ENCODE measurements at regions not wholly inside any gene's neighbourhood (a gene's known extent, or its start where the extent isn't known, plus 50 kb on each side); places are given as distances from the start of the nearest gene placed in this dataset.

GRCh38 chr17:79509008-79509407, 101.8 kb downstream of the RBFOX3 start:
- H3K4me1 ChIP-seq, result no peaks in the 10 kb centered on the region
- DNase-seq, result no peak
- H3K27ac Mint-ChIP-seq (ENCODE audit: unreplicated experiment), result no peak overlapping the region
- no peak overlapping the region for H3K4me3 Mint-ChIP-seq (ENCODE audit: unreplicated experiment)
- no peak for TF ChIP-seq CTCF (IDR thresholded peaks at IDR 0.05; ENCODE audit: insufficient read depth in 1 of 2, low read depth in 1 of 2, low read length in 1 of 2, severe bottlenecking in 1 of 2, unreplicated experiment in 1 of 2)
- peaks cover 3% of the 10 kb centered on the region for H3K27me3 Mint-ChIP-seq (ENCODE audit: insufficient read depth, unreplicated experiment)
- no peak overlapping the region for H3K4me3 ChIP-seq (ENCODE audit: low read depth, low read length)
- H3K27me3 ChIP-seq (replicated peaks; ENCODE audit: control insufficient read depth, insufficient read depth, low read length), result no peaks in the 10 kb centered on the region
- H3K36me3 Mint-ChIP-seq (ENCODE audit: insufficient read depth, unreplicated experiment), result no peaks in the 10 kb centered on the region
- H3K9me3 ChIP-seq, result peaks cover 3% of the 10 kb centered on the region; the same call in 1 of the 2 replicates
- H3K36me3 ChIP-seq (ENCODE audit: control insufficient read depth, insufficient read depth, low read length), result no peaks in the 10 kb centered on the region
- BruUV-seq (replicated peaks), result no TSS peak
- POLR2A ChIA-PET, result no interaction called here
- H3K4me1 Mint-ChIP-seq (ENCODE audit: low read depth, unreplicated experiment), result no peaks in the 10 kb centered on the region
- intact Hi-C loops (cut with micrococcal nuclease; ENCODE audit: unreplicated experiment), result no loop called here
- CTCF ChIA-PET, result no interaction called here
- no peaks in the 10 kb centered on the region for H3K9me3 Mint-ChIP-seq (ENCODE audit: unreplicated experiment)

GRCh38 chr17:79508291-79508716, 102.5 kb downstream of the RBFOX3 start:
- no peaks in the 10 kb centered on the region for H3K36me3 ChIP-seq (ENCODE audit: control insufficient read depth, insufficient read depth, low read length)
- BruUV-seq (replicated peaks), result no TSS peak
- peaks cover 3% of the 10 kb centered on the region for H3K27me3 Mint-ChIP-seq (ENCODE audit: insufficient read depth, unreplicated experiment)

GRCh38 chr17:79506955-79507354, 103.9 kb downstream of the RBFOX3 start:
- H3K27me3 Mint-ChIP-seq (ENCODE audit: insufficient read depth, unreplicated experiment), result peaks cover 3% of the 10 kb centered on the region
- intact Hi-C loops (cut with micrococcal nuclease; ENCODE audit: unreplicated experiment), result no loop called here
- 0 out of 2 replicates have a peak, but pooled peaks cover 3% of the 10 kb centered on the region for H3K9me3 ChIP-seq
- CTCF ChIA-PET, result no interaction called here
- POLR2A ChIA-PET, result no interaction called here
- no peaks in the 10 kb centered on the region for H3K9me3 Mint-ChIP-seq (ENCODE audit: unreplicated experiment)
- no TSS peak for BruUV-seq (replicated peaks)
- H3K36me3 Mint-ChIP-seq (ENCODE audit: insufficient read depth, unreplicated experiment), result no peaks in the 10 kb centered on the region
- H3K4me3 ChIP-seq (ENCODE audit: low read depth, low read length), result no peak overlapping the region
- no peaks in the 10 kb centered on the region for H3K27me3 ChIP-seq (replicated peaks; ENCODE audit: control insufficient read depth, insufficient read depth, low read length)
- H3K27ac Mint-ChIP-seq (ENCODE audit: unreplicated experiment), result no peak overlapping the region
- H3K4me3 Mint-ChIP-seq (ENCODE audit: unreplicated experiment), result no peak overlapping the region
- no peak for DNase-seq
- no peak for TF ChIP-seq CTCF (IDR thresholded peaks at IDR 0.05; ENCODE audit: insufficient read depth in 1 of 2, low read depth in 1 of 2, low read length in 1 of 2, severe bottlenecking in 1 of 2, unreplicated experiment in 1 of 2)
- no peaks in the 10 kb centered on the region for H3K36me3 ChIP-seq (ENCODE audit: control insufficient read depth, insufficient read depth, low read length)
- H3K4me1 Mint-ChIP-seq (ENCODE audit: low read depth, unreplicated experiment), result no peaks in the 10 kb centered on the region
- H3K4me1 ChIP-seq, result no peaks in the 10 kb centered on the region

More at GRCh38 chr17:79508291-79508716, 102.5 kb downstream of the RBFOX3 start:
- Mint-ChIP-seq H3K36me3 (ENCODE audit: insufficient read depth, unreplicated experiment) (no peaks in the 10 kb centered on the region), H3K4me1 (ENCODE audit: low read depth, unreplicated experiment) (no peaks in the 10 kb centered on the region), H3K27ac (ENCODE audit: unreplicated experiment) (no peak overlapping the region), H3K4me3 (ENCODE audit: unreplicated experiment) (no peak overlapping the region), H3K9me3 (ENCODE audit: unreplicated experiment) (no peaks in the 10 kb centered on the region)
- POLR2A ChIA-PET, result no interaction called here
- no peaks in the 10 kb centered on the region for H3K4me1 ChIP-seq
- H3K9me3 ChIP-seq, result 0 out of 2 replicates have a peak, but pooled peaks cover 3% of the 10 kb centered on the region
- intact Hi-C loops (cut with micrococcal nuclease; ENCODE audit: unreplicated experiment), result no loop called here
- no peak for DNase-seq
- no peak overlapping the region for H3K4me3 ChIP-seq (ENCODE audit: low read depth, low read length)
- no peak for TF ChIP-seq CTCF (IDR thresholded peaks at IDR 0.05; ENCODE audit: insufficient read depth in 1 of 2, low read depth in 1 of 2, low read length in 1 of 2, severe bottlenecking in 1 of 2, unreplicated experiment in 1 of 2)
- CTCF ChIA-PET, result no interaction called here
- no peaks in the 10 kb centered on the region for H3K27me3 ChIP-seq (replicated peaks; ENCODE audit: control insufficient read depth, insufficient read depth, low read length)

Measured in Caco-2 (cell line).